ENCODE measurements at regions not wholly inside any gene's neighbourhood (a gene's known extent, or its start where the extent isn't known, plus 50 kb on each side); places are given as distances from the start of the nearest gene placed in this dataset.

- peaks cover 5 to 8% of the 10 kb centered on the region in 2 experiments; a peak in 3 of 5 replicates for H3K4me1 ChIP-seq (replicated peaks in 1 of 2; ENCODE audit: control insufficient read depth in 2 of 2, insufficient read depth in 2 of 2, low read length in 2 of 2)
- FAIRE-seq, result no peak
- peaks cover 10% of the 10 kb centered on the region; the same call in 2 of the 3 replicates for H3K36me3 ChIP-seq (ENCODE audit: control insufficient read depth, insufficient read depth, low read length)
- ChIA-PET CTCF (ENCODE audit: low intra/inter-chr PET ratio) (no interaction called here), POLR2A (interaction anchor here (0.6 to 1.3 kb wide), 2 partner anchors 13 to 32 kb away, joined by 3 to 5 read pairs; no protein-coding TSS in a partner anchor)
- DNase-seq (ENCODE audit: extremely low read depth in 1 of 4, low spot score in 3 of 4), result peak; percentile 78 to 95 (median 82)
- H4K20me1 ChIP-seq (replicated peaks; ENCODE audit: control insufficient read depth, insufficient read depth, low read length), result no peaks in the 10 kb centered on the region
- H3K27ac ChIP-seq (ENCODE audit: extremely low read depth, low read depth, low read length), result peak overlapping the region; percentile 77
- no peaks in the 10 kb centered on the region; the same call in 1 of the 2 replicates for H3K9me3 ChIP-seq (replicated peaks; ENCODE audit: control insufficient read depth, insufficient read depth, low read depth, low read length)
- intact Hi-C loops (cut with micrococcal nuclease), result no loop called here
- H3K9ac ChIP-seq (ENCODE audit: insufficient read depth in 1 of 2, low read depth in 2 of 2, low read length in 2 of 2), result peak overlapping the region; percentile 69 to 89
- H3K4me3 ChIP-seq, result peak overlapping the region; percentile 74
- in situ Hi-C loops (cut with MboI), result no loop called here
- no peaks in the 10 kb centered on the region for H3K9me1 ChIP-seq (ENCODE audit: control insufficient read depth, insufficient read depth, low read length)
- WGBS (ENCODE audit: insufficient coverage, low coverage, missing lambda C conversion rate), result 4% methylated on average over 75 of the region's 75 CpGs
- TSS peak; percentile 54 for BruUV-seq (replicated peaks)
- H3K79me2 ChIP-seq (ENCODE audit: control insufficient read depth, insufficient read depth, low read length), result peaks cover 37% of the 10 kb centered on the region
- peak overlapping the region; percentile 82 for H3K4me2 ChIP-seq (ENCODE audit: insufficient read depth, low read length)
- peak; percentile 98 for ATAC-seq
- H2AFZ ChIP-seq (ENCODE audit: low read depth, low read length), result peak overlapping the region; percentile 69
- H3K27me3 ChIP-seq (ENCODE audit: control insufficient read depth in 2 of 2, insufficient read depth in 2 of 2, low read length in 2 of 2), result no peaks in the 10 kb centered on the region
- TF ChIP-seq HNRNPK (IDR thresholded peaks at IDR 0.05; ENCODE audit: low read depth, low read length, poor library complexity, severe bottlenecking) (no peak), TAF9B (IDR thresholded peaks at IDR 0.05; ENCODE audit: partially characterized antibody) (peak; percentile 73), GATA2 (CRISPR knock-in tag; IDR thresholded peaks at IDR 0.05) (no peak), CREM (IDR thresholded peaks at IDR 0.05; ENCODE audit: low read depth) (0 out of 2 replicates have a peak, but pooled peaks have one; percentile 41), SNRNP70 (optimal IDR thresholded peaks at IDR 0.05; ENCODE audit: low read depth, low read length) (no peak), POLR2H (tag; IDR thresholded peaks at IDR 0.05; ENCODE audit: low read depth) (no peak), ETV1 (tag; conservative IDR thresholded peaks at IDR 0.05; ENCODE audit: low read depth) (0 out of 2 replicates have a peak, but pooled peaks have one; percentile 28), CHAMP1 (IDR thresholded peaks at IDR 0.05) (0 out of 2 replicates have a peak, but pooled peaks have one; percentile 71), RHOXF2B (CRISPR knock-in tag; conservative IDR thresholded peaks at IDR 0.05) (no peak)
- TF ChIP-seq, protein P1, sequence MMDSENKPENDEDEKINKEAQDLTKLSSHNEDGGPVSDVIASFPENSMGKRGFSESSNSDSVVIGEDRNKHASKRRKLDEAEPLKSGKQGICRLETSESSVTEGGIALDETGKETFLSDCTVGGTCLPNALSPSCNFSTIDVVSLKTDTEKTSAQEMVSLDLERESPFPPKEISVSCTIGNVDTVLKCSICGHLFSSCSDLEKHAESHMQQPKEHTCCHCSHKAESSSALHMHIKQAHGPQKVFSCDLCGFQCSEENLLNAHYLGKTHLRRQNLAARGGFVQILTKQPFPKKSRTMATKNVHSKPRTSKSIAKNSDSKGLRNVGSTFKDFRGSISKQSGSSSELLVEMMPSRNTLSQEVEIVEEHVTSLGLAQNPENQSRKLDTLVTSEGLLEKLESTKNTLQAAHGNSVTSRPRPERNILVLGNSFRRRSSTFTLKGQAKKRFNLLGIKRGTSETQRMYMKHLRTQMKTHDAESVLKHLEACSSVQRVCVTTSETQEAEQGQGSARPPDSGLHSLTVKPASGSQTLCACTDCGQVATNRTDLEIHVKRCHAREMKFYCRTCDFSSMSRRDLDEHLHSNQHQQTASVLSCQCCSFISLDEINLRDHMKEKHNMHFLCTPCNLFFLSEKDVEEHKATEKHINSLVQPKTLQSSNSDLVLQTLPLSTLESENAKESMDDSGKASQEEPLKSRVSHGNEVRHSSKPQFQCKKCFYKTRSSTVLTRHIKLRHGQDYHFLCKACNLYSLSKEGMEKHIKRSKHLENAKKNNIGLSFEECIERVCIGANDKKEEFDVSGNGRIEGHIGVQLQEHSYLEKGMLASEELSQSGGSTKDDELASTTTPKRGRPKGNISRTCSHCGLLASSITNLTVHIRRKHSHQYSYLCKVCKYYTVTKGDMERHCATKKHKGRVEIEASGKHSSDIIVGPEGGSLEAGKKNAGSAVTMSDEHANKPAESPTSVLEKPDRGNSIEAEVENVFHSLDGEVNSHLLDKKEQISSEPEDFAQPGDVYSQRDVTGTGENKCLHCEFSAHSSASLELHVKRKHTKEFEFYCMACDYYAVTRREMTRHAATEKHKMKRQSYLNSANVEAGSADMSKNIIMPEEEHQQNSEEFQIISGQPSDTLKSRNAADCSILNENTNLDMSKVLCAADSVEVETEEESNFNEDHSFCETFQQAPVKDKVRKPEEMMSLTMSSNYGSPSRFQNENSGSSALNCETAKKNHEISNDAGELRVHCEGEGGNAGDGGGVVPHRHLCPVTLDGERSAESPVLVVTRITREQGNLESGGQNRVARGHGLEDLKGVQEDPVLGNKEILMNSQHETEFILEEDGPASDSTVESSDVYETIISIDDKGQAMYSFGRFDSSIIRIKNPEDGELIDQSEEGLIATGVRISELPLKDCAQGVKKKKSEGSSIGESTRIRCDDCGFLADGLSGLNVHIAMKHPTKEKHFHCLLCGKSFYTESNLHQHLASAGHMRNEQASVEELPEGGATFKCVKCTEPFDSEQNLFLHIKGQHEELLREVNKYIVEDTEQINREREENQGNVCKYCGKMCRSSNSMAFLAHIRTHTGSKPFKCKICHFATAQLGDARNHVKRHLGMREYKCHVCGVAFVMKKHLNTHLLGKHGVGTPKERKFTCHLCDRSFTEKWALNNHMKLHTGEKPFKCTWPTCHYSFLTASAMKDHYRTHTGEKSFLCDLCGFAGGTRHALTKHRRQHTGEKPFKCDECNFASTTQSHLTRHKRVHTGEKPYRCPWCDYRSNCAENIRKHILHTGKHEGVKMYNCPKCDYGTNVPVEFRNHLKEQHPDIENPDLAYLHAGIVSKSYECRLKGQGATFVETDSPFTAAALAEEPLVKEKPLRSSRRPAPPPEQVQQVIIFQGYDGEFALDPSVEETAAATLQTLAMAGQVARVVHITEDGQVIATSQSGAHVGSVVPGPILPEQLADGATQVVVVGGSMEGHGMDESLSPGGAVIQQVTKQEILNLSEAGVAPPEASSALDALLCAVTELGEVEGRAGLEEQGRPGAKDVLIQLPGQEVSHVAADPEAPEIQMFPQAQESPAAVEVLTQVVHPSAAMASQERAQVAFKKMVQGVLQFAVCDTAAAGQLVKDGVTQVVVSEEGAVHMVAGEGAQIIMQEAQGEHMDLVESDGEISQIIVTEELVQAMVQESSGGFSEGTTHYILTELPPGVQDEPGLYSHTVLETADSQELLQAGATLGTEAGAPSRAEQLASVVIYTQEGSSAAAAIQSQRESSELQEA (IDR thresholded peaks at IDR 0.05; ENCODE audit: low read depth), result peak; percentile 97
These were observed 2925.9 kb upstream of the OR11H1 start for GRCh38 chr22:12601870-12602779.
